Panc1 (cell line): ENCODE measurements at regions not wholly inside any gene's neighbourhood (a gene's known extent, or its start where the extent isn't known, plus 50 kb on each side); places are given as distances from the start of the nearest gene placed in this dataset.

Experiments
- POLR2AphosphoS5 ChIP-seq: IDR thresholded peaks from 2 replicates; pipeline ENCODE4 v1.6.1; 2012; ENCODE audit warnings: mild to moderate bottlenecking, low read depth, low read length, moderate library complexity
- SIN3A ChIP-seq: IDR thresholded peaks from 2 replicates; pipeline ENCODE4 v1.6.1; 2012; ENCODE audit warnings: low read depth, mild to moderate bottlenecking, low read length, moderate library complexity, borderline replicate concordance; ENCODE audit not compliant: insufficient read depth
- TCF7L2 ChIP-seq: IDR thresholded peaks from 2 replicates; pipeline ENCODE4 v1.6.1; 2011; ENCODE audit warnings: mild to moderate bottlenecking, low read depth, low read length, inconsistent platforms
- TF ChIP-seq, protein P1 (sequence below): fragments of 450-650 bp; IDR thresholded peaks from 2 replicates; pipeline ENCODE4 v1.5.1; 2017; ENCODE audit warnings: mild to moderate bottlenecking
- TF ChIP-seq, protein P2 (sequence below), 2 experiments: IDR thresholded peaks; 2 replicates each; pipeline ENCODE4 v1.6.1; 2011 to 2012; ENCODE audit warnings: low read depth in 2 of 2, control low read depth in 1 of 2, low read length in 1 of 2, mild to moderate bottlenecking in 1 of 2, moderate library complexity in 1 of 2; ENCODE audit not compliant: insufficient read depth in 1 of 2

DNA sequence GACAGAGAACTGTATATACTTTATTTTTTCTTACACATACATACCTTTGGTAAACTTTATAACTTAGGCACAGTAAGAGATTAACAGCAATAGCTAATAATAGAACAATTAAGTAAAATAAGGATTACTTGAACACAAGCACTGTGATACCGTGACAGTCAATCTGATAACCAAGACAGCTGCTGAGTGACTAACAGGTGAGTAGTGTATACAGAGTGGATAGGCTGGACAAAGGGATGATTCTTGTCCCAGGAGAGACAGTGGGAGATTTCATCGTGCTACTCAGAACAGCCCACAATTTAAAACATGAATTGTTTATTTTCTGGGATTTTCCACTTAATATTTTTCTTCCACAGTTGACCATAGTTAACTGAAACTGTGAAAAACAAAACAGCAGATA, 411.8 kb downstream of the PPP1R2C start:
- TF ChIP-seq POLR2AphosphoS5, result no peak
- TF ChIP-seq, protein P1, sequence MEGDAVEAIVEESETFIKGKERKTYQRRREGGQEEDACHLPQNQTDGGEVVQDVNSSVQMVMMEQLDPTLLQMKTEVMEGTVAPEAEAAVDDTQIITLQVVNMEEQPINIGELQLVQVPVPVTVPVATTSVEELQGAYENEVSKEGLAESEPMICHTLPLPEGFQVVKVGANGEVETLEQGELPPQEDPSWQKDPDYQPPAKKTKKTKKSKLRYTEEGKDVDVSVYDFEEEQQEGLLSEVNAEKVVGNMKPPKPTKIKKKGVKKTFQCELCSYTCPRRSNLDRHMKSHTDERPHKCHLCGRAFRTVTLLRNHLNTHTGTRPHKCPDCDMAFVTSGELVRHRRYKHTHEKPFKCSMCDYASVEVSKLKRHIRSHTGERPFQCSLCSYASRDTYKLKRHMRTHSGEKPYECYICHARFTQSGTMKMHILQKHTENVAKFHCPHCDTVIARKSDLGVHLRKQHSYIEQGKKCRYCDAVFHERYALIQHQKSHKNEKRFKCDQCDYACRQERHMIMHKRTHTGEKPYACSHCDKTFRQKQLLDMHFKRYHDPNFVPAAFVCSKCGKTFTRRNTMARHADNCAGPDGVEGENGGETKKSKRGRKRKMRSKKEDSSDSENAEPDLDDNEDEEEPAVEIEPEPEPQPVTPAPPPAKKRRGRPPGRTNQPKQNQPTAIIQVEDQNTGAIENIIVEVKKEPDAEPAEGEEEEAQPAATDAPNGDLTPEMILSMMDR, result no peak
- TF ChIP-seq TCF7L2, result no peak
- TF ChIP-seq, protein P2, sequence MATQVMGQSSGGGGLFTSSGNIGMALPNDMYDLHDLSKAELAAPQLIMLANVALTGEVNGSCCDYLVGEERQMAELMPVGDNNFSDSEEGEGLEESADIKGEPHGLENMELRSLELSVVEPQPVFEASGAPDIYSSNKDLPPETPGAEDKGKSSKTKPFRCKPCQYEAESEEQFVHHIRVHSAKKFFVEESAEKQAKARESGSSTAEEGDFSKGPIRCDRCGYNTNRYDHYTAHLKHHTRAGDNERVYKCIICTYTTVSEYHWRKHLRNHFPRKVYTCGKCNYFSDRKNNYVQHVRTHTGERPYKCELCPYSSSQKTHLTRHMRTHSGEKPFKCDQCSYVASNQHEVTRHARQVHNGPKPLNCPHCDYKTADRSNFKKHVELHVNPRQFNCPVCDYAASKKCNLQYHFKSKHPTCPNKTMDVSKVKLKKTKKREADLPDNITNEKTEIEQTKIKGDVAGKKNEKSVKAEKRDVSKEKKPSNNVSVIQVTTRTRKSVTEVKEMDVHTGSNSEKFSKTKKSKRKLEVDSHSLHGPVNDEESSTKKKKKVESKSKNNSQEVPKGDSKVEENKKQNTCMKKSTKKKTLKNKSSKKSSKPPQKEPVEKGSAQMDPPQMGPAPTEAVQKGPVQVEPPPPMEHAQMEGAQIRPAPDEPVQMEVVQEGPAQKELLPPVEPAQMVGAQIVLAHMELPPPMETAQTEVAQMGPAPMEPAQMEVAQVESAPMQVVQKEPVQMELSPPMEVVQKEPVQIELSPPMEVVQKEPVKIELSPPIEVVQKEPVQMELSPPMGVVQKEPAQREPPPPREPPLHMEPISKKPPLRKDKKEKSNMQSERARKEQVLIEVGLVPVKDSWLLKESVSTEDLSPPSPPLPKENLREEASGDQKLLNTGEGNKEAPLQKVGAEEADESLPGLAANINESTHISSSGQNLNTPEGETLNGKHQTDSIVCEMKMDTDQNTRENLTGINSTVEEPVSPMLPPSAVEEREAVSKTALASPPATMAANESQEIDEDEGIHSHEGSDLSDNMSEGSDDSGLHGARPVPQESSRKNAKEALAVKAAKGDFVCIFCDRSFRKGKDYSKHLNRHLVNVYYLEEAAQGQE (IDR thresholded peaks at IDR 0.05; ENCODE audit: insufficient read depth in 1 of 2, low read depth in 2 of 2, low read length in 1 of 2), result no peak
- TF ChIP-seq SIN3A, result no peak
